Astrocyte of the cerebellum (primary cell): ENCODE measurements at regions not wholly inside any gene's neighbourhood (a gene's known extent, or its start where the extent isn't known, plus 50 kb on each side); places are given as distances from the start of the nearest gene placed in this dataset.

Source experiments
- DNase-seq: peaks from one replicate; pipeline ENCODE4 v3.0.0-alpha.2; 2011; ENCODE audit warnings: low read depth
- H3K4me3 ChIP-seq: 2 replicates; pipeline ENCODE4 v1.5.1; 2011; ENCODE audit warnings: mild to moderate bottlenecking, low read depth, low read length, moderate library complexity
- in situ Hi-C: cut with HindIII; loops from 2 replicates; pipeline ENCODE4 v1.10.0; 2017; ENCODE audit warnings: low sequenced_read_pairs
- TF ChIP-seq, protein P1 (sequence below): IDR thresholded peaks from 2 replicates; pipeline ENCODE4 v1.5.1; 2012; ENCODE audit warnings: low read length, low read depth, moderate library complexity, mild to moderate bottlenecking; ENCODE audit errors: missing control alignments

- in situ Hi-C loops, result no loop called here
- DNase-seq, result no peak
- H3K4me3 ChIP-seq, result no peak overlapping the region
- TF ChIP-seq, protein P1, sequence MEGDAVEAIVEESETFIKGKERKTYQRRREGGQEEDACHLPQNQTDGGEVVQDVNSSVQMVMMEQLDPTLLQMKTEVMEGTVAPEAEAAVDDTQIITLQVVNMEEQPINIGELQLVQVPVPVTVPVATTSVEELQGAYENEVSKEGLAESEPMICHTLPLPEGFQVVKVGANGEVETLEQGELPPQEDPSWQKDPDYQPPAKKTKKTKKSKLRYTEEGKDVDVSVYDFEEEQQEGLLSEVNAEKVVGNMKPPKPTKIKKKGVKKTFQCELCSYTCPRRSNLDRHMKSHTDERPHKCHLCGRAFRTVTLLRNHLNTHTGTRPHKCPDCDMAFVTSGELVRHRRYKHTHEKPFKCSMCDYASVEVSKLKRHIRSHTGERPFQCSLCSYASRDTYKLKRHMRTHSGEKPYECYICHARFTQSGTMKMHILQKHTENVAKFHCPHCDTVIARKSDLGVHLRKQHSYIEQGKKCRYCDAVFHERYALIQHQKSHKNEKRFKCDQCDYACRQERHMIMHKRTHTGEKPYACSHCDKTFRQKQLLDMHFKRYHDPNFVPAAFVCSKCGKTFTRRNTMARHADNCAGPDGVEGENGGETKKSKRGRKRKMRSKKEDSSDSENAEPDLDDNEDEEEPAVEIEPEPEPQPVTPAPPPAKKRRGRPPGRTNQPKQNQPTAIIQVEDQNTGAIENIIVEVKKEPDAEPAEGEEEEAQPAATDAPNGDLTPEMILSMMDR, result no peak
These were observed 137.3 kb upstream of the CEP126 start for GRCh38 chr11:101777476-101777875.

DNA sequence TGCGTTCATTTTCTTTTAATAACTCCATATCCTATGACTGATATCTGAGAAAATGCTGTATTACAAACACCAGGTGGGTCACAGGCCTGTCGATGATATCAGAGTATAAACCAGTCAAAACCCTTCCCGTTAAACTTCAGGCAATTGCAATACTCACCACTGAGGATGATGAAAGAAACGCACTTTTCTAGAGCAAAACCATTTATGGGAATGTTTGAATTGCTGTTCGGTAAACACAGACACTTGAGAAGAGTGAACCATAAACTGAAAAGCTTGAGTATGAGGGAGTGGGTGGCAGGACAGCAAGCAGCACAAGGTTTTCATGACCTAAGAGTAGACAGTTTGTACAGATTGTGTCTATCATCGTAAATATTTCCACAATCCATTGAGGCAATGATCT, 139.8 kb upstream of the CEP126 start:
- DNase-seq, result no peak
- in situ Hi-C loops, result no loop called here
- TF ChIP-seq, protein P1, result no peak
- no peak overlapping the region for H3K4me3 ChIP-seq

GRCh38 chr11:101770648-101771047, 144.2 kb upstream of the CEP126 start:
- in situ Hi-C loops, result no loop called here
- TF ChIP-seq, protein P1, result no peak
- no peak overlapping the region for H3K4me3 ChIP-seq
- no peak for DNase-seq

- in situ Hi-C loops, result no loop called here
- DNase-seq, result no peak
- TF ChIP-seq, protein P1, result no peak
- H3K4me3 ChIP-seq, result no peak overlapping the region
These were observed 148.9 kb upstream of the CEP126 start for GRCh38 chr11:101765932-101766331.

- TF ChIP-seq, protein P1, result peak; percentile 34
- DNase-seq, result no peak
- no peak overlapping the region for H3K4me3 ChIP-seq
- in situ Hi-C loops, result no loop called here
These were observed 154.9 kb upstream of the CEP126 start for GRCh38 chr11:101759771-101760450.

GRCh38 chr11:101757741-101758140, 157.1 kb upstream of the CEP126 start:
- TF ChIP-seq, protein P1, result no peak
- DNase-seq, result no peak
- in situ Hi-C loops, result no loop called here
- no peak overlapping the region for H3K4me3 ChIP-seq
